Keratinocyte (primary cell): ENCODE measurements at regions not wholly inside any gene's neighbourhood (a gene's known extent, or its start where the extent isn't known, plus 50 kb on each side); places are given as distances from the start of the nearest gene placed in this dataset.

Experiments
- EZH2 ChIP-seq: IDR thresholded peaks from one replicate; pipeline ENCODE4 v1.6.1; 2012; ENCODE audit warnings: inconsistent platforms, mild to moderate bottlenecking, low read length, moderate library complexity
- TF ChIP-seq, protein P1 (sequence below), 3 experiments: IDR thresholded peaks in 1 of 3; conservative IDR thresholded peaks in 1 of 3; optimal IDR thresholded peaks in 1 of 3; 2 replicates in 2 of 3; 3 replicates in 1 of 3; pipeline versions ENCODE3 to v1.5.1; 2011; ENCODE audit warnings: low read length in 3 of 3, mild to moderate bottlenecking in 3 of 3, moderate library complexity in 2 of 3, control low read depth in 1 of 3, inconsistent platforms in 1 of 3; ENCODE audit not compliant: insufficient read depth in 2 of 3; ENCODE audit errors: extremely low read depth in 1 of 3

DNA sequence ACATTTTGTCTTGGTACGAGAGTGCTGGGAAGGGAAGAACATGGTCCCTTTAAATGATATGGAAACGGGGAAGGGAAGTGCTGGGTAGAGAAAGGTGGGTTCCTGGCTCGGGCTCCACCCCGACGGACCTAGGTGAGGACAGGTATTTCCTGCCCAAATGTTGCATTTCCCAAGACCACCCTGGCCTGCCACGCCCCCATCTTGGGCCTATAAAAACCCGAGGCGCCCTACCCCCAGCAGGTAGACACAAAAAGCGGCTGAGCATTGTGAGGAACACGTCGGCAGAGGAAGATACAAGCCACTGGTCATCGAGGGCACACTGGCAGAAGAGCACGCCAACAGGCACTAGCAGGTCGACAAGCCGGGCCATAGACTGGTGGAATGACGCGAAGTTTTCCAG, 99.4 kb downstream of the AASDHPPT start:
- TF ChIP-seq, protein P1, sequence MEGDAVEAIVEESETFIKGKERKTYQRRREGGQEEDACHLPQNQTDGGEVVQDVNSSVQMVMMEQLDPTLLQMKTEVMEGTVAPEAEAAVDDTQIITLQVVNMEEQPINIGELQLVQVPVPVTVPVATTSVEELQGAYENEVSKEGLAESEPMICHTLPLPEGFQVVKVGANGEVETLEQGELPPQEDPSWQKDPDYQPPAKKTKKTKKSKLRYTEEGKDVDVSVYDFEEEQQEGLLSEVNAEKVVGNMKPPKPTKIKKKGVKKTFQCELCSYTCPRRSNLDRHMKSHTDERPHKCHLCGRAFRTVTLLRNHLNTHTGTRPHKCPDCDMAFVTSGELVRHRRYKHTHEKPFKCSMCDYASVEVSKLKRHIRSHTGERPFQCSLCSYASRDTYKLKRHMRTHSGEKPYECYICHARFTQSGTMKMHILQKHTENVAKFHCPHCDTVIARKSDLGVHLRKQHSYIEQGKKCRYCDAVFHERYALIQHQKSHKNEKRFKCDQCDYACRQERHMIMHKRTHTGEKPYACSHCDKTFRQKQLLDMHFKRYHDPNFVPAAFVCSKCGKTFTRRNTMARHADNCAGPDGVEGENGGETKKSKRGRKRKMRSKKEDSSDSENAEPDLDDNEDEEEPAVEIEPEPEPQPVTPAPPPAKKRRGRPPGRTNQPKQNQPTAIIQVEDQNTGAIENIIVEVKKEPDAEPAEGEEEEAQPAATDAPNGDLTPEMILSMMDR (optimal IDR thresholded peaks at IDR 0.05 in 1 of 3, IDR thresholded peaks at IDR 0.05 in 1 of 3, conservative IDR thresholded peaks at IDR 0.05 in 1 of 3; ENCODE audit: extremely low read depth in 1 of 3, insufficient read depth in 2 of 3, low read length in 3 of 3) = no peak
- TF ChIP-seq EZH2 = no peak
